NCI-H82 treated with DMSO at 0.1 percent for 48 hours (cell line): ENCODE measurements at regions not wholly inside any gene's neighbourhood (a gene's known extent, or its start where the extent isn't known, plus 50 kb on each side); places are given as distances from the start of the nearest gene placed in this dataset.
"Not testable (repeated sequence)": the region's sequence is repeated elsewhere in the genome, so short reads cannot be mapped to it uniquely, and the experiment has no call there.

Experiments
- DNase-seq: peaks from one replicate; lab custom pipeline; 2025; ENCODE audit not compliant: unreplicated experiment; lab: John Stamatoyannopoulos, UW

DNA sequence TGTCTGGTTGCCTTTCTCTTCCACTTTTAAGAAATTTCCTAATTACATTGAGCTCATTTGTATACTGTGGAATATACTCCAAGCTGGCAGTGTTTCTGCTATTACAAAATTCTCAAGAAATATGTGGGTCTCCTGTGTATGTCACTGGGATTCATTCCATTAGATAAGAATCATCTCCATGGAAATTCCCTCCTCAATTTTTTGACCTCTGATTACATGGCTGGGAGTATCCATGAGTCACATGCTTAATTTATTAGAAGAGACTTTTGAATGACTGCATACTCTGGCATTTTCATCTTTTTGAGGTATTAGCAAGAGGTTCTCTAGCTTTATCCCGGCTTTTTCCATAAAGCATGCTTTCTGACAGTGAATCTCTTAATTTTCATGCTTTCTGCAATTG, 665.5 kb upstream of the CNTNAP5 start:
- DNase-seq = no peak

DNA sequence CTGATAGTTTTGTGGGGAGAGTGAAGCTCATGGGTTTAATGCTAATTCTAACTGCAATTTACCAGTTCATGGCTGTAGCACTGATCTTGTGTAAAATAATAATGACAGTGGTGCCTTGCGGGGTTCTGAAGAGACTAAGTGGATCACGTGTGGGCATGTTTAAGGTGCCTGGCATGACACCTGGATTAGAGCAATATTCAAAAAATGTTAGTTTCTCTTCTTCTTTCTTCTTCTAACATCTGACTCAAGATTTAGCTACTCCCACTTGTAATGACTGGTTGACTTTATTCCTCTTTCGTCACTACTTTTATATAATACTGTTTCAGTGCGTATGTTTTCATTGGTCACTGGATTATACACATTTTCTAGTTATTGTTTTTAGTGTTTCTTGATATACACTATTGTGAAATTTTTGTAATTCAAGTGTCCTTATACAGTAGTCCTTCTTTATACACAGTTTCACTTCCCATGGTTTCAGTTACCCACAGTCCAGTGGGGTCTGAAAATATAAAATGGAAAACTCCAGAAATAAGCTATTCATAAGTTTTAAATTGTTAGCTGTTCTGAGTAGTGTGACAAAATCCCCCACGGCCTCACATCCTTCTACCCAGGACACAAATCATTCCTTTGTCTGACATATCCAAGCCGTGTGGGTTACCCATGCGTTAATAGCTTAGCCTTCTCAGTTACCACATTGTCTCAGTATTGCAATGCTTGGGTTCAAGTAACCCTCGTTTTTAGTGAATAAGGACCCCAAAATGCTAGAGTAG, 662.2 kb upstream of the CNTNAP5 start:
- no peak for DNase-seq

DNA sequence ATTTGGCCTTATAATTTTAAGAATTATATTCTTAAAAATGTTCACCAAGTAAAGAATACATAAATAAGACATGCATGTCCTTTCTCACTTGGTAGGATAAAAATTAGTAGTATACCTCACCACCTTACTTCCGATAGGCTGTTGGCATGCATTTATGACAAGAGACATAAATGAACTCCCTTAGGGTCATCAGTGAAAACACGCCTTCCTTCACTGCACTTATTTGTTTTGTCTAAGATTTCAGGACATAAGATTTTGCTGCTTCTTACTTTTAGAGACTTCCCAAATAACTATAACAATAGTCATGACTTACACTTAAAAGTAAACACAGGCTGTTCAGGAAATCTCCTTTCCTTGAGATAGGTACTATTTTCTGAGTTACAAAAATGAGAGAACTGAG, 661.3 kb upstream of the CNTNAP5 start:
- DNase-seq = no peak

DNA sequence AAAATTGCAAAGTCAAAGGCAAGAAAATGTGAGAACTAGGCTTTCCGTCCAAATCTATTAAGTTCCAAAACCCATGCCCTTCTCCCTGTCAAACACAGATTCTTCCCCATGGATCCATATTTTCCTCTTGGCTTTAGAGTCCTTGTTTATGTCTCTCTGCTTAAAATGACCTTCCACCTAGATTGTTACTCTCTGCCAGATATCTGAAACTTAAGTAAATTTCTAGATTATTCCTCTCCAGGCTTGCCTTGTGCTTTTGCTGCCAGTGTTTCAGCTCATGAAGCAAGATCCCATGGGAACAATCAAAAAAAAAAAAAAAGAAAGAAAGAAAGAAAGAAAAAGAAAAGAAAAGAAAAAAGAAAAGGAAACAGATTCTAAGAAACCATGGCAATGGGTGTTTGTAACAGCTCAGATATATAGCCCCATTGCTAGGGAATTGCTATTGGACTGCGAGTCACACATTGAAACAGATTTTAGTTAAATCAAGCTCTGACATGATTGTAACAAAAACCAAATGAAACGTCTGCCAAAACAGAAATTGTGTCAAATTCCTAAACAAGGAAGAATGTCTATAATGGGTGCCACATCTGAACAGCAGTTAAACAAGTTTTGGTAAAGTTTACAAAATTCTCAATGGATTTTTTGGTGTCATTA, 660.7 kb upstream of the CNTNAP5 start:
- no peak for DNase-seq

DNA sequence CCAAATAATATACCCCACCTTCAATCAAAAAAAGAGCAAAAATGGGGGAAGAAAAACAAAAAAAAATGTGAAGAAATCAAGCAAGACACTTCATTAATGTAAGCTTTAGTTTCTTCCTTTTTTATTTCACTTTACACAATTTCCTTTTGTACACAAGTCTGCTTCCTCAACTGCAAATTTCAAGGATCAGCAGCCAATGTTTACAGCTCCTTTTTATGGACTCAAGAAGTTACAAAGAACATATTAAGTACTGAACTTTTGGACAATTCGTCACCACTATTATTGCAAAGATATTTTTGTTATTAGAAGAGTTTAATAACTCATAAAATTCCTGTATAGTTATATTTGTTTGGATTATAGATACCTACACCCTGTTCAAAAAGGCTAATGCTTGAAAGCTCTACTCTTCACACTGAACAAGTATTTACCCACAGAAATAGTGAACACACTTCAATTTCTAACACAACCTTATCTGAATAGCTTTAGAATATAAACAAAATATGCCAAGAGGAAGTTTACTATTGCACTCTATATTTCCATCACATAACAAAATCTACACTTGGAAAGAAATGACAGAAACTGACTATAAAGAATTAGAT, 658.7 kb upstream of the CNTNAP5 start:
- no peak for DNase-seq

DNA sequence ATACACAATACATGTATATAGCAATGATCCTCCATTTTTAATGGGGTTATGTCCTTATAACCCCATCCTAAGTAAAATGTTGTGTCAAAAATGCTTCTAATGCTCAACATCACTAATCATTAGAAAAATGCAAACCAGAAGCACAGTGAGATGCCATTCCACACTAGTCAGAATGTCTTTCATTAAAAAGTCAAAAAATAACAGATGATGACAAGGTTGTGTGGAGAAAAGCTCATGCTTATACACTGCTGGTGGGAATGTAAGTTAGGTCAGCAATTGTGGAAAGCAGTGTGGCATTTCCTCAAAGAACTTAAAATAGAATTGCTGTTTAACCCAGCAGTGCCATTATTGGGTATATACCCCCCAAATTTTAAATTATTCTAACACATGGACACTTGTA, 654.9 kb upstream of the CNTNAP5 start:
- DNase-seq = no peak

DNA sequence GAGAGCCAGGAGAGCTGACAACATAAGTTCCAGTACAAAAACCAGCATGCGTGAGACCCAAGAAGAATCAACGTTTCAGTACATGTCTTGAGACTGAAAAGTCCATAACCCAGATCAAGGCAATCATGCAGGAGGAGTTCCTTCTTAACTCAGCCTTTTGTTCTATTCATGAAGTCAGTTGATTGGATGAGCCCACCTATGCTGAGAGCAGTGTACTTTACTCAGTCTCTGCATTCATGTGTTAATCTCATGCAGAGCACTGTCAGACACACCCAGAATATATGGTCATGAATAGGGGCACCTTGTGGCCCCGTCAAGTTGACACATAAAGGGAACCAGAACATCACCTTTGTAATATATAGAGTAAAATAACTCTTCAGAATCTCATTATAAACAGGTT, 653.6 kb upstream of the CNTNAP5 start:
- no peak for DNase-seq

DNA sequence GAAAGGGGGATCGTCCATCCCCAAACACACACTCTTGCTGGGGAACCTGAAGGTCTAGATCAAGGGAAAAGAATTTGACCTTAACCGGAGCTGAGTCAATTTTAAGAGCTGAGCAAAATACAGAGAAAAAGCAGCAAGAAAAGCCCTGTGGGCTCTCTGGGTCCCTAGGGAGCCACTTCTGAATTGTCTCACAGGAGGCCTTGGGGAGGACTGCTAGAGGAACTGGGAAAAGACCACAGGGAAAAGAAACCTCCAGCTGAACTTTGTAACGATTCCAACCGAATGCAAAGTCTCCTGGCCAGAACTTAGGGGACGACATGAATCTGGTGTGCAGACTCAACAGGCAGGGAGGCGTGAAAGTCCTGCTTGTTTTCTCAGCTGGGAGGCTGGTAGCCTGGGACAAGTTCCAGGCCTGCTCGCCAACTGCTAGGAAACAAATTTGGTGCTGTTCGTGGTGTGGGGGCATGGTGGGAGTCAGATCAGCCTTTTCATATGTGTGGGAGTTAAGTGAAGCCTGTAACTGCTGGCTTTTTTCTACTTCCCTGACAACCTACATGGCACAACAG, 644.6 kb upstream of the CNTNAP5 start:
- no peak for DNase-seq

DNA sequence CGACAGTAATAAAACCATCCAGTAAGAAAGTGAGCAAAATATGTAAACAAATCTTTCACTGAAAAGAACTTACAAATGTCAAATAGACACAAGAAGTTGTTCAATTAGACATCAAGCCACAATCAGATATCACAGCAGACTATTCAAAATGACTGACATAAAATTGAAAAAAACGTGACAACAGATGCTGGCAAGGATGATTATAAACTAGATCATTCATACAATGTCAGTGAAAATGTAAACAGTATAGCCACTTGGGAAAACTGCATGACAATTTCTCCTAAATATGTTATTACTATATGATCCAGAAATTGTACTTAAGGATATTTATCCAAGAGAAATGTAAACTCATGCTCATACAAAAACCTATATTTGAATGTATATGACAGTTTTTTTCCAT, 609.4 kb upstream of the CNTNAP5 start:
- DNase-seq = no peak

DNA sequence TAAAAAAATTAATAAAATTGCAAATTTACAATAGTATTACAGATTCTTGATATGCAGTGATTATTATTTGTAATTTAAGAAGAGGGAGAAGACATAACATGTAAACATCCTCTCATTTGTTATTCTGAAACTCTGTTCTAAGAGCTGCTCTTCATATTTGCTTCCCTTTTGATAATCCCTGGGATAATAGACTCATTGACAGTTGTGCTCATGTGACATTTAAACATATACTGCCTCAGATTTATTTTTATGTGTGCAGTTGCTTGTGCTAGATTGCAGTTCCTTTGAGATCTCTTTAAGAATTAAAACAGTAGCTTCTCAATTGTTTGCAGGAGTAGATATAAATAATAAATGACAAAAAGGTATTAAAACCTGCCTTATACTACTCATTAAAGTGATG, 605.1 kb upstream of the CNTNAP5 start:
- no peak for DNase-seq

DNA sequence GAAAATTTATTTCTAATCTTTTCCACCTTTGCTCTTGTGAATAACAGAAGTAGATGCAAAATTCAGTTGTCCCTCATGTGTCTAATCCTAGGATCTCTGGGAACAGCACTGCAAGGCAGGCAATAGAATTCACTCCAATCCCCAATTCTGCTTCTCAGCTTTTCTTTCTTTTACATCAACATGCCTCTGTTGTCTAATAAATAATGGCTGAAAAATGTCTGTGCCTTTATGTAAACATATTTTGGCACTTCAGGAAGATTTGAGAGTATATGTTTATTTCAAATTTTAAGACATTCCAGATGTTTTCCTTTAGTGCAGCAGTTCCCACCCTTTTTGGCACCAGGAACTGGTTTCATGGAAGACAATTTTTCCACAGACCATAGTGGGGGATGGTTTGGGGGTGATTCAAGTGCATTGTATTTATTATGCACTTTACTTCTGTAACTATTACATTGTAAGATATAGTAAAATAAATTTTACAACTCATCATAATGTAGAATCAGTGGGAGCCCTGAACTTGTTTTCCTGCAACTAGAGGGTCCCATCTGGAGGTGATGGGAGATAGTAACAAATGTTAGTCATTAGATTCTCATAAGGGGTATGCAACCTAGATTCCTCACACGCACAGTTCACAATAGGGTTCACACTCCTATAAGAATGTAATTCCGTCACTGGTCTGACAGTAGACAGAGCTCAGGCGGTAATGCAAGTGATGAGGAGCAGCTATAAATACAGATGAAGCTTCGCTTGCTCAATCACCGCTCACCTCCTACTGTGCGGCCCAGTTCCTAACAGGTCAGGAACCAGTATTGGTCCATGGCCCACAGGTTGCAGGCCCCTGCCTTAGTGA, 590.3 kb upstream of the CNTNAP5 start:
- DNase-seq = no peak

DNA sequence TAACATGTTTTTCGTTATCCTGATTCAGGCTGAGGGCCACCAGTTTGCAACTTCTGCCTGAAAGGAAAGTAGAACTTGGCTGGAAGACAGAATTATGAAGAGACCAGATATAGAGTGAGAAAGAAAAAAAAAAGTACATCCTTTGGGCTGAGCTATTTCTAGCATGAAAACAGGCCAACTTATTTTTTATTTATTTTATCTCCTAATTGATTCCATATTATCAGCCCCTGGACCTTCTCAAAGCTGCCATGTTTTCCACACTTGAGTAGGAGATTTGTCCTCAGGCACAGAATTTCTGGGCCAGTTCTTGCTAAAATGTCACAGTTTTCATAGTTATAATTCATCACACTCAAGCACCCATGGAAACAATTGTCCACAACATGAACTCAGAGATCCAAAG, 586.8 kb upstream of the CNTNAP5 start:
- DNase-seq = no peak

DNA sequence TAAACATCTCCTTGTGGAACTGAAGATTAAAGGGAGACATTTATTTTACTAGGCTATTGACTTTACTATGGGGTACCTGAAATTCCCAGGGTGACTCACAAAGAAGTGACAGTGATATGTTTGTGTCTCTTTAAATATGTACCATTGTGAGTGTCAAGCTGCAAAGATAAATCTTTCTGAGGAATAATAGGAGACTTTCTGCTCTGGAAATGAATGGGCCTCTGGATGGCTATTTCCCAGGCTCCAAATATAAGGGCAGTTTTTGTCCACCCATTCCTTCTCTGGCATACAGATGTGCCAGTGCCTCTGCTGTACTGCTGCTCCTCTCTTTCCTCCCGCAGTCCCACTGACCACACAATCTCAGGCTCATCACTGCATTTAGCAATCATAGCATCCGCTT, 586.4 kb upstream of the CNTNAP5 start:
- DNase-seq = no peak

DNA sequence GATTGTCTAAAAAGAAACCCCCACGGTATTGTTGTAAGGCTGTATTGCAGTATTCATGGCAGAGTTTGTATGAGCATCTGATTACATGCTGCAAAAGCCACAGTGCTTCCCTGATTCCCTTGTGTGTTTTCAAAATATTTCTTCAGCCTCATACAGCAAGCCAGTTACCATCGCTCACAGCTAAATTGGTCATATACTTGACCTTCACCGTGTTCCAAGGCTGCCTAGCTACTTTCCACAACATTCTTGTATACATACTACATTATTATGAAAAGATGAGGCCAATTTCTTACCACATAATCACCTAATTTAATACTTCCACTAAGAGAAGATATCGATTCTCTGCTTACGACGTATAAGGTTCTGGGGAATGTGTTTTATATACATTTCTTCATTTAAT, 576.3 kb upstream of the CNTNAP5 start:
- DNase-seq = no peak

DNA sequence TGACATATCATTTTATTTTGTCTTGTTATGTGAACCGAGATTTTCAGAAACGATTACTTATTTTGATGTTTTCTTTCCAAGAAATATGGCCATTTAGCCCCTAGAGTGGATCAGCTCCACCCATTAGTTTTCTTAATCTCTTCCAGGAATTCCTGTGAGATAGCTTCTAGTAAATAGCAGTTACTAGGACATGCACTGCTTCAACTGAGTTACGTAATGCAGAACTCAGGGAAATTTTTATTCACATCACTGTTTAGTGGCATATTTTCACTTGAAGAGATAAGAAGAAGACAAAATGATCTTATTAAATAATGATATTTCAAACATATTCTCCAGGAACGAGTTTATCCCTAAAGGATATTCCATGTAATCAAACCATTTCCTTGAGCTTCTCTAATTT, 573.5 kb upstream of the CNTNAP5 start:
- DNase-seq = no peak

DNA sequence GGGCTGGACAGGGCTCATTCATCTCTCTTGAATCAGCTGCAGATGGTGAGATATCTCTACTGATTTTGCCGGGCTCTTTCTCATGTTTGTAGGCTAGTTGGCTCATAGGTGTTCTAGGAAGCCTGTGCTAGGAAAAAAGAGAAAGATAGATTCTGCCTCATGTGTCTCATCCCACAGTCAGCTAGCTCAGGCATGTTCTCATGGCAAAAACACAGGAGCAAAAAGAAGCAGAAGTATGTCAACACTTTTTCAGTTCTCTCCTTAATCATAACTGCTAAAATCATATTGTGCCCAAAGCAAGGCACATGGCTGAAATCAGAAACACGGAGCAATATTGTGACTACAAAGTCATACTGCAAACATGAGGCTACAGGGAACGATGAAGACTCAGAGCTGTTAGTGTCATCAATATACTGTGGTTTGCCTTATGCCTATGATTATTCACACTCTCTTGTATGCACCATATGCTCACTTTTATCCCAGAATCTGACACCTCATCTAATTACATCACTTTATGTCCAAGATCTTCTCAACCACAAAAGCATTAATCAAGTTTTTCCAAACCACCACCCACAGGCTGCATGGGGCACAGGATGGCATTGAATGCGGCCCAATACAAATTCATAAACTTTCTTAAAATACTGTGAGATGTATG, 571.9 kb upstream of the CNTNAP5 start:
- DNase-seq = no peak

DNA sequence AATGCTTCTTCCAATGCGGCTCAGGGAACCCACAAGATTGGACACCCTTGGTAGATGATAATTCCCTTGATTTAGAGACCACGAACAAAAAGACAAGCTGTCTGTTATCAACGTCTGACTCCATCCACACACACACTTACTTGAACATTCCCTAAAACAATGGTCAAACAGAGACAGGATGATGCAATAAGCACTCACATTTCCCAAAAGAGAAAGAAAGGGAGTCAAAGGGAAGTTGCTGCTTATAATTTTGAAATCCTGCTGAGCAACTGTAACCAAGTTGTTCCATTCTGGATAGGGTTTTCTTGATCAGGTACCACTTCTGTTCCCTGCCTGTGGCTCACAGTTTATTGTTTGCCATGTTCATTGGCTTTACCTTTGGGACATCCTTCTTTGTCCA, 571.3 kb upstream of the CNTNAP5 start:
- DNase-seq = no peak

DNA sequence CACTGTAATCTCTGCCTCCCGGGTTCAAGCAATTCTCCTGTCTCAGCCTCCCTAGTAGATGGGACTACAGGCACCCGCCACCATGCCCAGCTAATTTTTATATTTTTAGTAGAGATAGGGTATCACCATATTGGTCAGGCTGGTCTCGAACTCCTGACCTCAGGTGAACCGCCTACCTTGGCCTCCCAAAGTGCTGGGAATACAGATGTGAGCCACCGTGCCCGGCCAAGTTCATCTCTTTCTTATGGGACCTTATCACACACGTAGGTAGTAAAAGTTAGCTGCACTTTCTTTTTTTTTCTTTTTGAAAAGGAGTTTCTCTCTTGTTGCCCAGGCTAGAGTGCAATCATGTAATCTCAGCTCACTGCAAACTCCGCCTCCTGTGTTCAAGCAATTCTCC, 569.9 kb upstream of the CNTNAP5 start:
- DNase-seq = not testable (repeated sequence)

DNA sequence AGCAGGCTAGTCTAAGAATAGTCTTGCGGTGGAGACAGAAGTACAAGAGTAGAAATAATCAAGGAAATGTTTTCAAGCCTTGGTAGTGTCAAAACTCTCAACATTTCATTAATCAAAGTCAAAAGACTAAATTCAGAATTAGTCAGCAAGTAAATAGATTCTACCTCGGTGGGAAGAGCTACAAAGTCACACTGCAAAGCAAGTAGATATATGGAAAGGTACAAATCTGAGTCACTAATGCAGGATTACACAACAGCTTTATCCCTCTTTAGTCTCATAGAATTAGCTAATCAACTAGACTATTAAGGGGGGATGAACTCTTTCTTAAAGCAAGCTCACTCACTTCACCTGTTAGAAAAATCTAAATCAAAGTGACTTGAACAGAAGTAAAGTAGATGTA, 568.7 kb upstream of the CNTNAP5 start:
- peak; percentile 47 for DNase-seq

DNA sequence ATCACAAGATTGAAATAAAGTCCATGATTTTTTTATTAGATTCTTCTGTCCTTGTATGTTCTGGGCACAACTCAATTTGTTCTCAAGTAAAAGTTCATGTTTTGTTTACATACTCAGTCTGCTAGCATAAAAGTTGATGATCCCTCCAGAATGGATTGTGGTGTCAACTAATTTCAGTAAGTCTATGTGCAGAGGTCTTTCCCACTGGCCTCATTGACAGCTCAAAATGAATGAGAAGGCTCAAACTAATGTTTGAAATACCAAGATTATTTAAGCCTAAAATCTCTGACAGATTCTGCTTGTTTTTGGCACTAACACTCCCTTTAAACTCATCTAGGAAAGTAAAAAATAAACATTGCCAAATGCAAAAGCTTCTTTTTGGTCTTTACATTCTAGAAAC, 561.2 kb upstream of the CNTNAP5 start:
- DNase-seq = no peak

DNA sequence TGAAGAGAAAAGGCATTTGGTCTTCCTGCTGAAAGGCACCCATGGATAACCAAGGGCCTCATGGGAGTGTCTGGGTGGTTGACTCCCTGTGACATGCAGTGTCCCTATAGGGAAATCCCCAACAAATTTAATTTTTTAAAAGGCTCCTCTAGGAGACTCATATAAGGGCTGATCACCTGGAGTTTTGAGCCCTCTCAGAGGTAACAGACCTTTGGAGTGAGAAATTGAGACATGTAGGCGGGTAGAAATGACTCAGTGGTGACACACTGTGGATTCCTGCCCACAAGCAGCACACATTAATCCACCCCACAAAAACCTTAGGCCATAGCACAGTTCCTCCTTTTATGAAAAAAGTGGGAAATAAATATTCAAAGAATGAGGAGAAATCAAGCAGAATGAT, 557.0 kb upstream of the CNTNAP5 start:
- DNase-seq = no peak
